OCI-LY7 (cell line): ENCODE measurements at regions not wholly inside any gene's neighbourhood (a gene's known extent, or its start where the extent isn't known, plus 50 kb on each side); places are given as distances from the start of the nearest gene placed in this dataset.
A peak's percentile ranks its signal among the peaks of the same experiment; 100 is the strongest.

Experiments used
- BruUV-seq: library from RNA; stranded (reverse); fragments of 400-500 nt; replicated peaks from 2 replicates; lab custom pipeline; 2021; lab: Mats Ljungman, UMichigan
- CTCF ChIA-PET: fragments of 300-600 bp; sonication (Branson Sonifier 250); formaldehyde crosslinking; loops from one replicate; lab custom pipeline; 2022; ENCODE audit warnings: antibody characterized with exemption; ENCODE audit not compliant: unreplicated experiment; lab: Charles Lee
- POLR2A ChIA-PET: fragments of 300-600 bp; sonication (Branson Sonifier 250); formaldehyde crosslinking; loops from one replicate; lab custom pipeline; 2022; ENCODE audit warnings: antibody characterized with exemption; lab: Charles Lee
- DNase-seq: peaks from one replicate; pipeline ENCODE4 v3.0.0-alpha.2; 2015; ENCODE audit warnings: low spot score
- H2AFZ ChIP-seq: fragments of 200-600 bp; sonication (generic), shearing (Covaris generic); 2 replicates; pipeline ENCODE4 v1.6.1; 2014; ENCODE audit warnings: mild to moderate bottlenecking, antibody characterized with exemption, low read length, moderate library complexity
- H3K27ac ChIP-seq: fragments of 200-600 bp; sonication (generic); 2 replicates; pipeline ENCODE4 v1.5.1; 2014; ENCODE audit warnings: mixed run types, low read depth, mild to moderate bottlenecking, moderate library complexity, low read length, inconsistent platforms; ENCODE audit not compliant: poor library complexity, severe bottlenecking
- H3K36me3 ChIP-seq: fragments of 200-600 bp; sonication (generic); 2 replicates; pipeline ENCODE4 v1.6.1; 2014; ENCODE audit warnings: mild to moderate bottlenecking, antibody characterized with exemption, low read length, moderate library complexity, mixed read lengths; ENCODE audit not compliant: insufficient read depth
- H3K4me1 ChIP-seq: fragments of 200-600 bp; sonication (generic); 2 replicates; pipeline ENCODE4 v1.5.1; 2014; ENCODE audit warnings: mild to moderate bottlenecking, low read length; ENCODE audit not compliant: insufficient read depth, poor library complexity, severe bottlenecking
- H3K4me2 ChIP-seq: fragments of 200-600 bp; sonication (generic); 2 replicates; pipeline ENCODE4 v1.6.1; 2014; ENCODE audit warnings: mild to moderate bottlenecking, low read length
- H3K4me3 ChIP-seq: fragments of 200-600 bp; sonication (generic); 2 replicates; pipeline ENCODE4 v1.5.1; 2014; ENCODE audit warnings: mild to moderate bottlenecking, low read depth, low read length; ENCODE audit not compliant: poor library complexity, severe bottlenecking
- H3K79me2 ChIP-seq: fragments of 200-600 bp; sonication (generic); 2 replicates; pipeline ENCODE4 v1.6.1; 2016; ENCODE audit warnings: low read depth, mild to moderate bottlenecking, low read length, moderate library complexity, mixed read lengths; ENCODE audit not compliant: insufficient read depth
- H3K9me2 ChIP-seq: fragments of 200-600 bp; sonication (generic); 2 replicates; pipeline ENCODE4 v1.6.1; 2016; ENCODE audit warnings: mild to moderate bottlenecking, low read length, mixed read lengths; ENCODE audit not compliant: insufficient read depth
- H3K9me3 ChIP-seq: fragments of 200-600 bp; sonication (generic); 2 replicates; pipeline ENCODE4 v1.6.1; 2014; ENCODE audit warnings: mild to moderate bottlenecking, mixed run types, low read length, mixed read lengths
- H4K20me1 ChIP-seq: fragments of 200-600 bp; sonication (generic); 2 replicates; pipeline ENCODE4 v1.6.1; 2014; ENCODE audit warnings: mild to moderate bottlenecking, antibody characterized with exemption, low read length, moderate library complexity, mixed read lengths; ENCODE audit not compliant: insufficient read depth
- CTCF ChIP-seq: fragments of 200-600 bp; sonication (generic); conservative IDR thresholded peaks from 2 replicates; pipeline ENCODE4 v1.5.1; 2014; ENCODE audit warnings: mild to moderate bottlenecking, antibody characterized with exemption, low read length, moderate library complexity, mixed read lengths
- EZH2phosphoT487 ChIP-seq: fragments of 200-600 bp; sonication (generic); IDR thresholded peaks from 2 replicates; pipeline ENCODE4 v1.6.1; 2018; ENCODE audit warnings: low read depth, borderline replicate concordance, mild to moderate bottlenecking, mixed run types, antibody characterized with exemption, low read length, moderate library complexity, mixed read lengths
- intact Hi-C: fragments of 100-400 bp; cut with micrococcal nuclease; formaldehyde crosslinking; loops from one replicate; pipeline ENCODE4 v1.10.0; 2022; ENCODE audit not compliant: unreplicated experiment

- H3K4me2 ChIP-seq, result no peak overlapping the region
- no peak overlapping the region for H2AFZ ChIP-seq
- intact Hi-C loops, result no loop called here
- CTCF ChIA-PET, result no interaction called here
- no peaks in the 10 kb centered on the region for H4K20me1 ChIP-seq
- H3K4me1 ChIP-seq, result no peaks in the 10 kb centered on the region
- H3K4me3 ChIP-seq, result no peak overlapping the region
- no peak overlapping the region for H3K27ac ChIP-seq
- H3K79me2 ChIP-seq, result no peaks in the 10 kb centered on the region
- H3K9me3 ChIP-seq, result no peaks in the 10 kb centered on the region
- POLR2A ChIA-PET, result no interaction called here
- DNase-seq, result no peak
- TF ChIP-seq EZH2phosphoT487 (no peak), CTCF (no peak)
- H3K36me3 ChIP-seq, result no peaks in the 10 kb centered on the region
- BruUV-seq, result no TSS peak
- no peaks in the 10 kb centered on the region for H3K9me2 ChIP-seq
Observed at GRCh38 chr11:116384876-116385275, 387.9 kb downstream of the BUD13 start.

- Histone ChIP-seq H3K9me3 (no peaks in the 10 kb centered on the region), H3K4me2 (no peak overlapping the region), H4K20me1 (no peaks in the 10 kb centered on the region), H3K36me3 (no peaks in the 10 kb centered on the region), H3K79me2 (no peaks in the 10 kb centered on the region), H2AFZ (no peak overlapping the region), H3K4me3 (no peak overlapping the region), H3K27ac (no peak overlapping the region), H3K9me2 (no peaks in the 10 kb centered on the region), H3K4me1 (no peaks in the 10 kb centered on the region)
- DNase-seq, result no peak
- no peak for TF ChIP-seq CTCF
- TF ChIP-seq EZH2phosphoT487, result no peak
- CTCF ChIA-PET, result no interaction called here
- BruUV-seq, result no TSS peak
- POLR2A ChIA-PET, result no interaction called here
- intact Hi-C loops, result no loop called here
Observed at GRCh38 chr11:116384407-116384806, 388.4 kb downstream of the BUD13 start.

GRCh38 chr11:116379185-116379828 is 393.5 kb downstream of the BUD13 start:
- no peak overlapping the region for H3K4me3 ChIP-seq
- H3K9me3 ChIP-seq, result no peaks in the 10 kb centered on the region
- no peaks in the 10 kb centered on the region for H4K20me1 ChIP-seq
- no peaks in the 10 kb centered on the region for H3K36me3 ChIP-seq
- peak; percentile 17 for DNase-seq
- TF ChIP-seq EZH2phosphoT487 (no peak), CTCF (no peak)
- intact Hi-C loops, result no loop called here
- ChIA-PET CTCF (no interaction called here), POLR2A (no interaction called here)
- H3K27ac ChIP-seq, result no peak overlapping the region
- no peaks in the 10 kb centered on the region for H3K9me2 ChIP-seq
- BruUV-seq, result no TSS peak
- H3K79me2 ChIP-seq, result no peaks in the 10 kb centered on the region
- H3K4me1 ChIP-seq, result no peaks in the 10 kb centered on the region
- H2AFZ ChIP-seq, result no peak overlapping the region
- no peak overlapping the region for H3K4me2 ChIP-seq
